Liver (tissue), 7 donors: ENCODE measurements at regions not wholly inside any gene's neighbourhood (a gene's known extent, or its start where the extent isn't known, plus 50 kb on each side); places are given as distances from the start of the nearest gene placed in this dataset.

Experiments used
- DNase-seq: peaks from one replicate; pipeline ENCODE4 v3.0.0-alpha.2; 2017; ENCODE audit warnings: low spot score
- H3K27ac ChIP-seq, 2 donors: one replicate each; pipeline ENCODE4 v1.7.0; 2013; ENCODE audit warnings: inconsistent platforms in 2 of 2, low read length in 2 of 2, control low read depth in 1 of 2, low read depth in 1 of 2, mild to moderate bottlenecking in 1 of 2
- H3K27me3 ChIP-seq, 4 donors: one replicate each; pipeline versions ENCODE4 v1.6.1 to v1.7.0; 2013; ENCODE audit warnings: low read length in 3 of 4, inconsistent platforms in 1 of 4, mild to moderate bottlenecking in 1 of 4, moderate library complexity in 1 of 4; ENCODE audit not compliant: control insufficient read depth in 4 of 4, insufficient read depth in 4 of 4
- H3K36me3 ChIP-seq, 4 donors: one replicate each; pipeline versions ENCODE4 v1.6.1 to v1.7.0; 2013; ENCODE audit warnings: low read length in 3 of 4, mild to moderate bottlenecking in 3 of 4, low read depth in 1 of 4, moderate library complexity in 1 of 4; ENCODE audit not compliant: control insufficient read depth in 4 of 4, insufficient read depth in 3 of 4
- H3K4me1 ChIP-seq, 4 donors: one replicate each; pipeline versions ENCODE4 v1.6.1 to v1.7.0; 2013; ENCODE audit warnings: low read length in 3 of 4, mild to moderate bottlenecking in 3 of 4, moderate library complexity in 1 of 4; ENCODE audit not compliant: control insufficient read depth in 4 of 4, insufficient read depth in 4 of 4
- H3K4me3 ChIP-seq, 3 donors: one replicate each; pipeline versions ENCODE4 v1.6.1 to v1.7.0; 2013; ENCODE audit warnings: low read length in 3 of 3, control low read depth in 1 of 3, low read depth in 1 of 3, mild to moderate bottlenecking in 1 of 3
- H3K9ac ChIP-seq, 2 donors: one replicate each; pipeline ENCODE4 v1.7.0; 2013; ENCODE audit warnings: low read length in 2 of 2, mild to moderate bottlenecking in 2 of 2, moderate library complexity in 2 of 2, control low read depth in 1 of 2, low read depth in 1 of 2
- H3K9me3 ChIP-seq, 4 donors: one replicate each; pipeline versions ENCODE4 v1.6.1 to v1.7.0; 2013; ENCODE audit warnings: low read length in 3 of 4; ENCODE audit not compliant: control insufficient read depth in 4 of 4
- EGR1 ChIP-seq, 2 donors: IDR thresholded peaks; 2 replicates each; pipeline ENCODE4 v1.6.1; 2016 to 2018; ENCODE audit warnings: antibody characterized with exemption in 2 of 2, low read depth in 2 of 2
- FOXA2 ChIP-seq: IDR thresholded peaks from 2 replicates; pipeline ENCODE4 v1.6.1; 2016; ENCODE audit warnings: antibody characterized with exemption
- GABPA ChIP-seq, 2 donors: IDR thresholded peaks in 1 of 2; conservative IDR thresholded peaks in 1 of 2; 2 replicates each; pipeline ENCODE4 v1.6.1; 2016; ENCODE audit warnings: antibody characterized with exemption in 2 of 2, mild to moderate bottlenecking in 1 of 2, moderate library complexity in 1 of 2
- HNF4G ChIP-seq: IDR thresholded peaks from 2 replicates; pipeline ENCODE4 v1.6.1; 2016; ENCODE audit warnings: antibody characterized with exemption
- JUND ChIP-seq, 2 donors: IDR thresholded peaks; 2 replicates each; pipeline ENCODE4 v1.6.1; 2016; ENCODE audit warnings: antibody characterized with exemption in 2 of 2
- NR2F2 ChIP-seq: IDR thresholded peaks from 2 replicates; pipeline ENCODE4 v1.6.1; 2016; ENCODE audit warnings: antibody characterized with exemption
- SP1 ChIP-seq: IDR thresholded peaks from 2 replicates; pipeline ENCODE4 v1.6.1; 2018; ENCODE audit warnings: antibody characterized with exemption, mild to moderate bottlenecking
- WGBS: extraction: QIAGEN DNeasy Blood & Tissue Kit; methylation state at CpG from one replicate; pipeline ENCODE4 v1.1.7; 2013; 5-methylcytosine and 5-hydroxymethylcytosine counted together
- TF ChIP-seq, protein P1 (sequence below): IDR thresholded peaks from 2 replicates; pipeline ENCODE4 v1.6.1; 2016; ENCODE audit warnings: antibody characterized with exemption
- TF ChIP-seq, protein P2 (sequence below): IDR thresholded peaks from 2 replicates; pipeline ENCODE4 v1.6.1; 2016; ENCODE audit warnings: antibody characterized with exemption
- TF ChIP-seq, protein P3 (sequence below): IDR thresholded peaks from 2 replicates; pipeline ENCODE4 v1.6.1; 2016; ENCODE audit warnings: antibody characterized with exemption, mild to moderate bottlenecking
- donor health status: healthy.
- donor health status: healthy.
- donor health status: healthy.
- donor health status: healthy.

DNA sequence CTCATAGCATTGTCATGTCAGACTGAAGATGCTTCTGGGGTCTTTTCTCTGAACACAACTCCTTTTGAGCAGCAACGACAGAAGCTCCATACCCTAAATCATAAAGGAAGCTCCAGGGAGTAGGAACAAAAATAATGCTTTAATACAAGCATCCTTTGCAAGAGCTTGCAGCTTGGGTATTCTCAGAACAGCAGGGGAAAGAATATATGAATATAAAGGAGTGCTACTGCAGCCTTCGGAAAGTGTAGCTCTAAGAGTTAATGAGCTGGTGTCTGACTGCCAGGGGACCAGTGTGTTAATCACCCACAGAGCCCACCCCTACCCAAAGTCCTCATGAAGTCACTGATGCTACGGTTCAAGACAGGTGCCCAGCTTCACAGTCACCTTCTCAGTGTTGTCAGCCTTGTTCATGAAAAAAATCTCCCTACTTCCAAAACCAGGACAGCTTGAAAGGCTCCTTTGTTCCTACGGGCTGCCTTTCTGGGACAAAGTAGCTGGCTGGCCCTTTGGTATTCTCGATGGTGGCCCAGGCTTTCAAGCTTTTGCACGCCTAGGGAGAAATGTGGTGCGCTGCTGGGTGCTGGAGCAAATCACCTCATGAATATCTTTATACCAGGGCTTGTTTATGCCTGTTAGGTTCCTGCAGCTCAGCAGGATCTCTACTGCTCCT, 259.7 kb downstream of the CMPK2 start:
- no peak for DNase-seq
- H3K4me3 ChIP-seq = no peak overlapping the region
- 69% methylated on average over 7 of the region's 7 CpGs for WGBS

DNA sequence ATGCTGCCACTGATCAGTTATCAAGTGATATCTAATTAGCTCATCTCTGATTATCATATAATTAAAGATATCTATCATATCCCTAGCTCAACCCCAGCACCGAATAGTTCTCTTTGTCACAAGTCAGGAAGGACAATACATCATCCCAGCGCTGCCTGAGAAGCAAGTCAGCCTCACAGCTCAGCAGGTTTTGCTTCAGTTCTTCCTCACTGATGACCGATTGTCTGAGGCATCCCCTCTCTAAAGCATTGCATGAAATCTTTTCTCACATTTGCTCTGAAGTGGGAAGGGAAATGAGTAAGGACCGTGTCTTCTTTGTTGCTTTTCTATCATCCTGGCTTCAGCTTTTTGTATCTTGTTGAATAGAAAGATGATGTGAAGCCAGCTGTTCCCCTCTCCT, 247.9 kb downstream of the CMPK2 start:
- H3K36me3 ChIP-seq = no peaks in the 10 kb centered on the region
- H3K4me1 ChIP-seq = no peaks in the 10 kb centered on the region
- H3K4me3 ChIP-seq = no peak overlapping the region
- H3K27ac ChIP-seq = no peak overlapping the region
- H3K9me3 ChIP-seq = peaks cover 0 to 5% (median 0%) of the 10 kb centered on the region in 4 donors
- DNase-seq = no peak
- 73% methylated on average over 4 of the region's 4 CpGs for WGBS
- TF ChIP-seq EGR1 (IDR thresholded peaks at IDR 0.05; ENCODE audit: low read depth in 2 of 2) = no peak
- TF ChIP-seq SP1 = no peak
- TF ChIP-seq NR2F2 = no peak
- no peak for TF ChIP-seq JUND (IDR thresholded peaks at IDR 0.05)
- TF ChIP-seq, protein P1, sequence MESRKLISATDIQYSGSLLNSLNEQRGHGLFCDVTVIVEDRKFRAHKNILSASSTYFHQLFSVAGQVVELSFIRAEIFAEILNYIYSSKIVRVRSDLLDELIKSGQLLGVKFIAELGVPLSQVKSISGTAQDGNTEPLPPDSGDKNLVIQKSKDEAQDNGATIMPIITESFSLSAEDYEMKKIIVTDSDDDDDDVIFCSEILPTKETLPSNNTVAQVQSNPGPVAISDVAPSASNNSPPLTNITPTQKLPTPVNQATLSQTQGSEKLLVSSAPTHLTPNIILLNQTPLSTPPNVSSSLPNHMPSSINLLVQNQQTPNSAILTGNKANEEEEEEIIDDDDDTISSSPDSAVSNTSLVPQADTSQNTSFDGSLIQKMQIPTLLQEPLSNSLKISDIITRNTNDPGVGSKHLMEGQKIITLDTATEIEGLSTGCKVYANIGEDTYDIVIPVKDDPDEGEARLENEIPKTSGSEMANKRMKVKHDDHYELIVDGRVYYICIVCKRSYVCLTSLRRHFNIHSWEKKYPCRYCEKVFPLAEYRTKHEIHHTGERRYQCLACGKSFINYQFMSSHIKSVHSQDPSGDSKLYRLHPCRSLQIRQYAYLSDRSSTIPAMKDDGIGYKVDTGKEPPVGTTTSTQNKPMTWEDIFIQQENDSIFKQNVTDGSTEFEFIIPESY = no peak
- no peak overlapping the region for H3K9ac ChIP-seq
- H3K27me3 ChIP-seq = peaks cover 0 to 5% (median 0%) of the 10 kb centered on the region in 4 donors

More for the DNA sequence above, 259.7 kb downstream of the CMPK2 start:
- TF ChIP-seq GABPA (IDR thresholded peaks at IDR 0.05 in 1 of 2, conservative IDR thresholded peaks at IDR 0.05 in 1 of 2) (no peak), HNF4G (no peak), SP1 (no peak), FOXA2 (no peak)
- TF ChIP-seq, protein P1 = no peak
- TF ChIP-seq, protein P2, sequence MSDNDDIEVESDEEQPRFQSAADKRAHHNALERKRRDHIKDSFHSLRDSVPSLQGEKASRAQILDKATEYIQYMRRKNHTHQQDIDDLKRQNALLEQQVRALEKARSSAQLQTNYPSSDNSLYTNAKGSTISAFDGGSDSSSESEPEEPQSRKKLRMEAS = no peak
- TF ChIP-seq, protein P3, sequence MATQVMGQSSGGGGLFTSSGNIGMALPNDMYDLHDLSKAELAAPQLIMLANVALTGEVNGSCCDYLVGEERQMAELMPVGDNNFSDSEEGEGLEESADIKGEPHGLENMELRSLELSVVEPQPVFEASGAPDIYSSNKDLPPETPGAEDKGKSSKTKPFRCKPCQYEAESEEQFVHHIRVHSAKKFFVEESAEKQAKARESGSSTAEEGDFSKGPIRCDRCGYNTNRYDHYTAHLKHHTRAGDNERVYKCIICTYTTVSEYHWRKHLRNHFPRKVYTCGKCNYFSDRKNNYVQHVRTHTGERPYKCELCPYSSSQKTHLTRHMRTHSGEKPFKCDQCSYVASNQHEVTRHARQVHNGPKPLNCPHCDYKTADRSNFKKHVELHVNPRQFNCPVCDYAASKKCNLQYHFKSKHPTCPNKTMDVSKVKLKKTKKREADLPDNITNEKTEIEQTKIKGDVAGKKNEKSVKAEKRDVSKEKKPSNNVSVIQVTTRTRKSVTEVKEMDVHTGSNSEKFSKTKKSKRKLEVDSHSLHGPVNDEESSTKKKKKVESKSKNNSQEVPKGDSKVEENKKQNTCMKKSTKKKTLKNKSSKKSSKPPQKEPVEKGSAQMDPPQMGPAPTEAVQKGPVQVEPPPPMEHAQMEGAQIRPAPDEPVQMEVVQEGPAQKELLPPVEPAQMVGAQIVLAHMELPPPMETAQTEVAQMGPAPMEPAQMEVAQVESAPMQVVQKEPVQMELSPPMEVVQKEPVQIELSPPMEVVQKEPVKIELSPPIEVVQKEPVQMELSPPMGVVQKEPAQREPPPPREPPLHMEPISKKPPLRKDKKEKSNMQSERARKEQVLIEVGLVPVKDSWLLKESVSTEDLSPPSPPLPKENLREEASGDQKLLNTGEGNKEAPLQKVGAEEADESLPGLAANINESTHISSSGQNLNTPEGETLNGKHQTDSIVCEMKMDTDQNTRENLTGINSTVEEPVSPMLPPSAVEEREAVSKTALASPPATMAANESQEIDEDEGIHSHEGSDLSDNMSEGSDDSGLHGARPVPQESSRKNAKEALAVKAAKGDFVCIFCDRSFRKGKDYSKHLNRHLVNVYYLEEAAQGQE = no peak
- Histone ChIP-seq H3K9me3 (peaks cover 0 to 4% (median 0%) of the 10 kb centered on the region in 4 donors), H3K36me3 (no peaks in the 10 kb centered on the region), H3K4me1 (no peaks in the 10 kb centered on the region), H3K27ac (no peak overlapping the region), H3K9ac (no peak overlapping the region), H3K27me3 (peaks cover 0 to 10% (median 0%) of the 10 kb centered on the region in 4 donors)
